GM12873 (cell line): ENCODE measurements at regions not wholly inside any gene's neighbourhood (a gene's known extent, or its start where the extent isn't known, plus 50 kb on each side); places are given as distances from the start of the nearest gene placed in this dataset.

ENCODE experiments used
- CTCF ChIP-seq: IDR thresholded peaks from 2 replicates; pipeline ENCODE4 v1.5.1; 2012; ENCODE audit warnings: low read depth, mild to moderate bottlenecking, moderate library complexity, low read length, control low read depth; ENCODE audit not compliant: insufficient read depth; ENCODE audit errors: missing control alignments

GRCh38 chr5:4523038-4523437 is 617.1 kb upstream of the ADAMTS16 start:
- TF ChIP-seq CTCF = no peak

GRCh38 chr5:4531756-4532704 is 608.1 kb upstream of the ADAMTS16 start:
- no peak for TF ChIP-seq CTCF

DNA sequence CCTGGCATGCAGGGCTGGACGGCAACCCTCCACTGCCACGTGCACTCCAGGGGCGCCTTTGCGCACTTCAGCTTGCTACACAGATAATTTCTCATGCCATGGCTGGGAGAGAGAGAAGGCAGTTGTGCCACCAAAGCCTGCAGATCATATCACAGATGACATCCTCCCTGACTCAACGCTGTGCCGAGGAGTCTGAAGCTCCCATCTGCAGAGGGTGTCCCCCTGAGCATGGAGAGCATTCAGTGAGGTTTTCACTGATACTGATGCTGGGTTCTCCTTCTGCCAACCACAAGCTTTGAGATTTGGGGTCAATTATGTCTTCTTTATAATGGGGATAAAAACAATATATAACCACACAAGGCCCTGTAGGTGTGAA is 607.4 kb upstream of the ADAMTS16 start:
- no peak for TF ChIP-seq CTCF

DNA sequence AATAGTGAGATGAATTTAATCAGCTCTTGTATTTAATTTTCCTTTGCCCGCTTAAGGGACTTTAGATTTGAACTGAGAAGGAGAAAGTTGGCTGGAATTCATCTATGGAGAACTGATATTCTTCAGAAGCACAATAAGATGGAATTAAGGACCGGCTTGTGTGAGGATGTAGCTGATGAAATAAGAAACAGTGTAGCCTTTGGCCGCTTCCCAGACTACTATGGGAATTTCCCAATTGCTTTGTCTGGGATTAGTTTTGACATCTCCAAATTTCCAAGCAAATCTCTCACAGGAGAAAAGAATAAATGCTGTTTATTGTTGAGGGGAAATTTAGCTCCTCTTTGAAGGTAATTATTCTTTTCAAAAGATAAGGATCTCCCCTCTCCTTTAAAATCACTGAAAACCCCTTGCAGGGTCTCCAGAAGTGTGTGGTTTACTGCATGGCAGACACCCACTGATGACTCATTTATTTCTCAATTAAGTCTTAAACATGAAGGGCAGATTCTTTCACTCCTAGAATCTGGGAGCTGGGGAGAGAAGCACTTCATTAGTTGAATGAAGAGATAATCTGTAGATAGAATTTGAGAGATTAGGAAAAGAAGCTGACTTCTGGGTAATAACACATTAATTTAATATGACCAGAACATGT is 606.5 kb upstream of the ADAMTS16 start:
- TF ChIP-seq CTCF = no peak

GRCh38 chr5:4537489-4537888 is 602.6 kb upstream of the ADAMTS16 start:
- no peak for TF ChIP-seq CTCF

- TF ChIP-seq CTCF = no peak
Measured at GRCh38 chr5:4540375-4541173, 599.6 kb upstream of the ADAMTS16 start.

DNA sequence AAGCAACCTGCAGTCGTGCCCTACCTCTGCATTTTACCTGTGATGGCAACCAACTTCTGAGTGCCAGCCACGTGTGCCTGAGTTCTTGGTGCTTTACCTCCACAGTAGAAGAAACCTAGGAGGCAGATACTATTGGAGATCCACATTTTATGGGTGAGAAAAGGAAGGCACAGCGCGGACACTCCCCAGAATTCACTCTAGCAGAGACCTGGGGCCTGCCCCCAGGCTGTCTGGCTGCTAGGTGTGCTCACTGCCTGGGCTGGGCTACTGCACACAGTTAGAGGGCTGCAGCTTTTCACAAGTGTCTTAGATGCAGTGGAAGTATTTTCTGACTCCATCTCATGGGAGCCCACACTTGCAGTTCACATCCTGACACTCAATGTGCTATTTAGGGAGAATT is 598.8 kb upstream of the ADAMTS16 start:
- TF ChIP-seq CTCF = no peak
